ENCODE measurements at regions not wholly inside any gene's neighbourhood (a gene's known extent, or its start where the extent isn't known, plus 50 kb on each side); places are given as distances from the start of the nearest gene placed in this dataset.

DNA sequence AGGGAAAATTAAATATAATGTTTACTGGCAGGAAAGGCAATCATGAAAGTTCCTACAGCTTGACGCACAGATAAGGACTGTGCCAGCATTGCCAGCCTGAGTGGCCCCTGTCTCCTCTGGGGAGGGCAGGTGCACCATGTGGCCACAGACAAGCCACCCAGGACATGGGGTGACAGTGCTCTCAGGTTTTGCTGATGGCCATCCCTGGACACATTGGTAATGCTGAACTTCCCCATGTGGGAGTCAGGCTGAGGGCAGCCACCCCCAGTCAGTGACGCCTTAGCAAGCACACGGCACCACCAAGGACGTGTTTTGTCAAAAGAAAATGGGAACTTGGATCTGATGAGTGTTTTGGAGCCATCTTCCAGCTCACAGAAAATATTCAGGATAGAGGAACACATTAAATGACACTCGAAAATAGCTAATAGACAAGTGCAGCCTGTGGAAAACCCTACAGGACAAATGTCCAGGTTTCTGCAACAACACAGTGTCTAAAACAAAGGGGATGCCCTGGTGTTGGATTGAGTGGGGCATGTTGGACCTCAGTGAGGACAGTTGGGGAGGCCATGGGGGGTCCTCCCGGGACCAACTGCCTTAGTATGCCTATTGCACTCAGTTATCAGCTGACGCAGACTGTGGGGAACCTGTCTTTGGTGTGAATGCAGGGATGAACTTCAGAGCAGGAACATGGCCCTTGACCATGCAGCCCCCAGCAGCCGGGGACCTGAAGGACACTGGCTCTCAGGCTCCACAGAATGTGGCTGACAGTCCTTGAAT is 1450.5 kb downstream of the BRD1 start:
- no peak overlapping the region for H2AFZ ChIP-seq (replicated peaks; ENCODE audit: low read length, poor library complexity)
- no peak overlapping the region for H3K4me2 ChIP-seq (ENCODE audit: low read depth, low read length)
- WGBS, 2 experiments (ENCODE audit: extremely low coverage in 2 of 2, insufficient read length in 1 of 2), result 40% methylated on average over 1 of the region's 8 CpGs; no CpG with 5 or more reads in 1 of the 2 experiments
- TF ChIP-seq CEBPB (IDR thresholded peaks at IDR 0.05; ENCODE audit: low read depth, low read length) (no peak), RFX5 (IDR thresholded peaks at IDR 0.05; ENCODE audit: low read depth, low read length) (no peak), POLR2A (IDR thresholded peaks at IDR 0.05; ENCODE audit: low read depth, low read length) (no peak), NFE2L2 (IDR thresholded peaks at IDR 0.05; ENCODE audit: low read depth, low read length) (no peak), CTCF (conservative IDR thresholded peaks at IDR 0.05; ENCODE audit: low read depth, low read length) (no peak), RAD21 (IDR thresholded peaks at IDR 0.05; ENCODE audit: low read length) (no peak), CHD1 (IDR thresholded peaks at IDR 0.05; ENCODE audit: low read depth, low read length) (no peak), BHLHE40 (IDR thresholded peaks at IDR 0.05; ENCODE audit: low read depth, low read length) (no peak), RCOR1 (IDR thresholded peaks at IDR 0.05; ENCODE audit: insufficient replicate concordance, low read length) (no peak), MXI1 (IDR thresholded peaks at IDR 0.05; ENCODE audit: borderline replicate concordance, low read depth, low read length) (no peak), FOS (IDR thresholded peaks at IDR 0.05; ENCODE audit: low read depth, low read length) (no peak), MAFK (IDR thresholded peaks at IDR 0.05; ENCODE audit: low read depth, low read length) (no peak)
- TF ChIP-seq, protein P1, sequence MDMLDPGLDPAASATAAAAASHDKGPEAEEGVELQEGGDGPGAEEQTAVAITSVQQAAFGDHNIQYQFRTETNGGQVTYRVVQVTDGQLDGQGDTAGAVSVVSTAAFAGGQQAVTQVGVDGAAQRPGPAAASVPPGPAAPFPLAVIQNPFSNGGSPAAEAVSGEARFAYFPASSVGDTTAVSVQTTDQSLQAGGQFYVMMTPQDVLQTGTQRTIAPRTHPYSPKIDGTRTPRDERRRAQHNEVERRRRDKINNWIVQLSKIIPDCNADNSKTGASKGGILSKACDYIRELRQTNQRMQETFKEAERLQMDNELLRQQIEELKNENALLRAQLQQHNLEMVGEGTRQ (IDR thresholded peaks at IDR 0.05; ENCODE audit: low read depth, low read length), result no peak
- no peak overlapping the region for H3K27ac ChIP-seq (ENCODE audit: insufficient read depth, low read length)
- no peak overlapping the region for H3K56ac ChIP-seq (ENCODE audit: extremely low read depth, insufficient read depth, low read length)
- H3K36me3 ChIP-seq (ENCODE audit: control insufficient read depth, insufficient read depth, low read length), result no peaks in the 10 kb centered on the region
- no peaks in the 10 kb centered on the region for H3K27me3 ChIP-seq (ENCODE audit: control insufficient read depth, insufficient read depth, low read length)
- no peak overlapping the region for H2BK15ac ChIP-seq (ENCODE audit: low read depth, low read length)
- no peak overlapping the region for H2BK120ac ChIP-seq (ENCODE audit: low read depth, low read length)
- no peak overlapping the region for H4K91ac ChIP-seq (ENCODE audit: insufficient read depth, low read depth, low read length)
- ChIA-PET CTCF (no interaction called here), POLR2A (ENCODE audit: unreplicated experiment) (no interaction called here)
- no peak overlapping the region for H3K23ac ChIP-seq (ENCODE audit: low read depth, low read length)
- in situ Hi-C loops (cut with MboI; ENCODE audit: low sequenced_read_pairs), result no loop called here
- intact Hi-C loops (cut with micrococcal nuclease), result no loop called here
- no TSS peak for BruUV-seq (replicated peaks)
- H3K14ac ChIP-seq (replicated peaks; ENCODE audit: low read depth, low read length), result no peak overlapping the region
- ATAC-seq (ENCODE audit: low read depth), result no peak
- no peak overlapping the region for H3K9ac ChIP-seq (ENCODE audit: low read depth, low read length)
- no peak overlapping the region for H2BK5ac ChIP-seq (ENCODE audit: low read depth, low read length, poor library complexity, severe bottlenecking)
- no peaks in the 10 kb centered on the region for H4K20me1 ChIP-seq (ENCODE audit: insufficient read depth, low read length)
- no peak overlapping the region for H4K8ac ChIP-seq (ENCODE audit: low read depth in 2 of 2, low read length in 2 of 2)
- H2AK5ac ChIP-seq (ENCODE audit: low read depth, low read length), result no peak overlapping the region
- no peak overlapping the region for H2BK20ac ChIP-seq (ENCODE audit: low read depth, low read length)
- no peaks in the 10 kb centered on the region for H3K79me1 ChIP-seq (ENCODE audit: low read depth in 1 of 2, low read length in 2 of 2)
- no peak overlapping the region for H3K4me3 ChIP-seq (ENCODE audit: insufficient read depth, low read depth, low read length)
- H4K5ac ChIP-seq (ENCODE audit: low read depth, low read length), result no peak overlapping the region
- DNase-seq, result no peak
- H3K4me1 ChIP-seq (ENCODE audit: control insufficient read depth, insufficient read depth, low read length), result no peaks in the 10 kb centered on the region
- H3K18ac ChIP-seq (ENCODE audit: low read depth, low read length), result no peak overlapping the region
- dilution Hi-C loops (cut with HindIII; ENCODE audit: low sequenced_read_pairs, unreplicated experiment), result no loop called here
- peaks cover 46% of the 10 kb centered on the region for H3K9me3 ChIP-seq (ENCODE audit: control insufficient read depth, insufficient read depth, low read length)
- no peak overlapping the region for H2AK9ac ChIP-seq (replicated peaks; ENCODE audit: low read depth, low read length, poor library complexity)
- H3K9me1 ChIP-seq (ENCODE audit: insufficient read depth, low read length), result no peaks in the 10 kb centered on the region
- H3K4ac ChIP-seq (ENCODE audit: low read depth, low read length), result no peak overlapping the region

All from IMR-90 (cell line).